OCI-LY3 (cell line): ENCODE measurements at regions not wholly inside any gene's neighbourhood (a gene's known extent, or its start where the extent isn't known, plus 50 kb on each side); places are given as distances from the start of the nearest gene placed in this dataset.

Source experiments
- EZH2phosphoT487 ChIP-seq: fragments of 200-600 bp; shearing (Covaris generic); IDR thresholded peaks from 2 replicates; pipeline ENCODE4 v1.6.1; 2018; ENCODE audit warnings: antibody characterized with exemption, mixed run types, low read depth
- TF ChIP-seq, protein P1 (sequence below): fragments of 200-600, 300-600 bp; sonication (generic); IDR thresholded peaks from 2 replicates; pipeline ENCODE4 v1.5.1; 2014; ENCODE audit warnings: antibody characterized with exemption, low read length, low read depth

DNA sequence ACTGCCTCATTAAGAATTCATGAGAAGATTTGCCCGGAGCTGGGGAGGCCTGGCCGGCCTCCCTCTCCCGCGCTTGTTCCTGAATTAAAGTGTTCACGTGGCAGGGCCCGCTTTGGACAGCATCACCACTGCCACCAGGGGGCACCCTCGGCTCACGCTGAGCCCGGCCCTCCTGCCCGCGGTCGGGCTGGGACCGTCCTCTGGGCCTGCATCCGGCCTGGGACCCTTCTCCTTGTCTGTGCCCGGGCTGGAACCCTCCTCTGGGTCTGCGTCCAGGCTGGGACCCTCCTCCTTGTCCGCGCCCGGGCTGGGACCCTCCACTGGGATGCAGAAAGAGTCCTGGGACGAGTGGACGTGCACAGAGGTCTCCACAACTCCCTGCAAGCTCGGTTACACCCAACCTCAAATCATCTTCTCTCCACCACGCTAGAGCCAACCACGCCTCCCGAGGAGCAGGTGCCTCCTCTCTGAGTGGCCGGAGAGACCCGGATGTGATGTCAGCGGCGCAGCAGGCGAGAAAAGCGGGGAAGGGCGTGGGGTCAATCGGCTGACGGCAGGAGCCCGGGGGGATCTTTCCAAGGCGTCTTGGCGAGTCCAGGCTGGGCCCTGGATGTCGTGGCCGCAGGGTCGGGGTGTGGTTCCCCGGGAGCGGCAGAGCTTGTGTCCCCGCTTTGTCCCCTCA lies 50.9 kb upstream of the DACT2 start:
- TF ChIP-seq, protein P1, sequence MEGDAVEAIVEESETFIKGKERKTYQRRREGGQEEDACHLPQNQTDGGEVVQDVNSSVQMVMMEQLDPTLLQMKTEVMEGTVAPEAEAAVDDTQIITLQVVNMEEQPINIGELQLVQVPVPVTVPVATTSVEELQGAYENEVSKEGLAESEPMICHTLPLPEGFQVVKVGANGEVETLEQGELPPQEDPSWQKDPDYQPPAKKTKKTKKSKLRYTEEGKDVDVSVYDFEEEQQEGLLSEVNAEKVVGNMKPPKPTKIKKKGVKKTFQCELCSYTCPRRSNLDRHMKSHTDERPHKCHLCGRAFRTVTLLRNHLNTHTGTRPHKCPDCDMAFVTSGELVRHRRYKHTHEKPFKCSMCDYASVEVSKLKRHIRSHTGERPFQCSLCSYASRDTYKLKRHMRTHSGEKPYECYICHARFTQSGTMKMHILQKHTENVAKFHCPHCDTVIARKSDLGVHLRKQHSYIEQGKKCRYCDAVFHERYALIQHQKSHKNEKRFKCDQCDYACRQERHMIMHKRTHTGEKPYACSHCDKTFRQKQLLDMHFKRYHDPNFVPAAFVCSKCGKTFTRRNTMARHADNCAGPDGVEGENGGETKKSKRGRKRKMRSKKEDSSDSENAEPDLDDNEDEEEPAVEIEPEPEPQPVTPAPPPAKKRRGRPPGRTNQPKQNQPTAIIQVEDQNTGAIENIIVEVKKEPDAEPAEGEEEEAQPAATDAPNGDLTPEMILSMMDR: peak; percentile 69
- no peak for TF ChIP-seq EZH2phosphoT487
